ENCODE measurements at regions not wholly inside any gene's neighbourhood (a gene's known extent, or its start where the extent isn't known, plus 50 kb on each side); places are given as distances from the start of the nearest gene placed in this dataset.
"Not testable (repeated sequence)": the region's sequence is repeated elsewhere in the genome, so short reads cannot be mapped to it uniquely, and the experiment has no call there.

GRCh38 chr15:84157056-84157632 lies 78.4 kb upstream of the GOLGA6L4 start:
- not testable (repeated sequence) for TF ChIP-seq CTCF (IDR thresholded peaks at IDR 0.05; ENCODE audit: poor library complexity, severe bottlenecking); EP300 (conservative IDR thresholded peaks at IDR 0.05; ENCODE audit: poor library complexity, severe bottlenecking); RAD21 (conservative IDR thresholded peaks at IDR 0.05); REST (IDR thresholded peaks at IDR 0.05; ENCODE audit: borderline replicate concordance); SMC3 (conservative IDR thresholded peaks at IDR 0.05; ENCODE audit: poor library complexity); TAF1 (IDR thresholded peaks at IDR 0.05; ENCODE audit: low read depth)

All from neural cell (in vitro differentiated cells).